Loucy (cell line): ENCODE measurements at regions not wholly inside any gene's neighbourhood (a gene's known extent, or its start where the extent isn't known, plus 50 kb on each side); places are given as distances from the start of the nearest gene placed in this dataset.

ENCODE experiments used
- CTCF ChIP-seq: fragments of 200-600 bp; sonication (generic); conservative IDR thresholded peaks from 2 replicates; pipeline ENCODE4 v1.5.1; 2014; ENCODE audit warnings: mild to moderate bottlenecking, antibody characterized with exemption, low read length
- EZH2phosphoT487 ChIP-seq: fragments of 200-600 bp; IDR thresholded peaks from 2 replicates; pipeline ENCODE4 v1.6.1; 2018; ENCODE audit warnings: antibody characterized with exemption, mild to moderate bottlenecking, moderate library complexity, borderline replicate concordance

- TF ChIP-seq CTCF = no peak
- no peak for TF ChIP-seq EZH2phosphoT487
These were observed 1475.8 kb upstream of the TMEM132C start for GRCh38 chr12:126791122-126791521.
